K562 (cell line): ENCODE measurements at regions not wholly inside any gene's neighbourhood (a gene's known extent, or its start where the extent isn't known, plus 50 kb on each side); places are given as distances from the start of the nearest gene placed in this dataset.
A peak's percentile ranks its signal among the peaks of the same experiment; 100 is the strongest.

Experiments
- ATAC-seq: fragments of 200-7000 bp; cut with Tn5 transposase; 3 replicates; pipeline ENCODE4 v1.9.1; 2020; ENCODE audit warnings: moderate library complexity
- BruUV-seq: library from RNA; stranded (reverse); fragments of 400-500 nt; replicated peaks from 2 replicates; lab custom pipeline; 2021; lab: Mats Ljungman, UMichigan
- CTCF ChIA-PET: fragments of 300-600 bp; formaldehyde crosslinking; extraction: SDS; loops from one replicate; lab custom pipeline; 2021; ENCODE audit warnings: low intra/inter-chr PET ratio; lab: Yijun Ruan, JAX
- POLR2A ChIA-PET: fragments of 300-600, 350-650 bp; sonication (Branson Sonifier 250); formaldehyde crosslinking; extraction: SDS; loops from one replicate; lab custom pipeline; 2021; ENCODE audit warnings: antibody characterized with exemption, inconsistent platforms; lab: Yijun Ruan, JAX
- DNase-seq, 4 experiments: peaks; one replicate each; pipeline versions ENCODE4 v3.0.0 to v3.0.0-alpha.2; 2011 to 2018; ENCODE audit warnings: low spot score in 3 of 4, mixed read lengths in 3 of 4; ENCODE audit errors: extremely low read depth in 1 of 4
- FAIRE-seq: peaks from 2 replicates; lab custom pipeline; 2011; peaks lifted over from hg19 to GRCh38; lab: Jason Lieb, UNC
- H2AFZ ChIP-seq: 2 replicates; pipeline ENCODE4 v1.6.0; 2011; ENCODE audit warnings: low read depth, low read length, control low read depth, inconsistent platforms
- H3K27ac ChIP-seq: fragments of 200-600 bp; 3 replicates; pipeline ENCODE4 v1.8.0; 2011; ENCODE audit warnings: low read depth, mild to moderate bottlenecking, control low read depth, inconsistent platforms, low read length, moderate library complexity, mixed read lengths; ENCODE audit errors: extremely low read depth
- H3K27me3 ChIP-seq, 2 experiments: fragments of 300-600 bp in 1 of 2; 2 replicates in 1 of 2; 3 replicates in 1 of 2; pipeline versions ENCODE4 v1.6.0 to v1.8.0; 2011; ENCODE audit warnings: inconsistent platforms in 2 of 2, low read length in 2 of 2, mild to moderate bottlenecking in 1 of 2, mixed read lengths in 1 of 2, moderate library complexity in 1 of 2; ENCODE audit not compliant: control insufficient read depth in 2 of 2, insufficient read depth in 2 of 2
- H3K36me3 ChIP-seq: fragments of 300-600 bp; 3 replicates; pipeline ENCODE4 v1.8.0; 2011; ENCODE audit warnings: mild to moderate bottlenecking, low read length, inconsistent platforms; ENCODE audit not compliant: control insufficient read depth, insufficient read depth
- H3K4me1 ChIP-seq, 2 experiments: fragments of 200-600 bp in 1 of 2; replicated peaks in 1 of 2; 2 replicates in 1 of 2; 3 replicates in 1 of 2; pipeline versions ENCODE4 v1.5.1 to v1.8.0; 2011; ENCODE audit warnings: inconsistent platforms in 2 of 2, low read length in 2 of 2, mild to moderate bottlenecking in 1 of 2, mixed read lengths in 1 of 2, moderate library complexity in 1 of 2; ENCODE audit not compliant: control insufficient read depth in 2 of 2, insufficient read depth in 2 of 2
- H3K4me2 ChIP-seq: 2 replicates; pipeline ENCODE4 v1.6.1; 2011; ENCODE audit warnings: low read length, control low read depth, inconsistent platforms, mixed read lengths; ENCODE audit not compliant: insufficient read depth
- H3K4me3 ChIP-seq: fragments of 200-600 bp; sonication (generic), shearing (Covaris generic); 2 replicates; pipeline ENCODE4 v1.5.1; 2016; ENCODE audit warnings: control low read depth, inconsistent platforms
- H3K79me2 ChIP-seq: fragments of 200-600 bp; 3 replicates; pipeline ENCODE4 v1.8.0; 2011; ENCODE audit warnings: low read length, inconsistent platforms; ENCODE audit not compliant: control insufficient read depth, insufficient read depth
- H3K9ac ChIP-seq, 2 experiments: 2 replicates each; pipeline versions ENCODE4 v1.6.0 to v1.6.1; 2011; ENCODE audit warnings: low read depth in 2 of 2, low read length in 2 of 2, control low read depth in 1 of 2, inconsistent platforms in 1 of 2, mild to moderate bottlenecking in 1 of 2, mixed read lengths in 1 of 2; ENCODE audit not compliant: insufficient read depth in 1 of 2
- H3K9me1 ChIP-seq: one replicate; pipeline ENCODE4 v1.6.0; 2011; ENCODE audit warnings: inconsistent platforms, mild to moderate bottlenecking, low read length, moderate library complexity; ENCODE audit not compliant: control insufficient read depth, insufficient read depth
- H3K9me3 ChIP-seq: replicated peaks from 2 replicates; pipeline ENCODE4 v1.5.1; 2011; ENCODE audit warnings: low read depth, low read length, inconsistent platforms; ENCODE audit not compliant: control insufficient read depth, insufficient read depth
- H4K20me1 ChIP-seq: replicated peaks from 2 replicates; pipeline ENCODE4 v1.6.1; 2011; ENCODE audit warnings: low read length, inconsistent platforms, mixed read lengths; ENCODE audit not compliant: control insufficient read depth, insufficient read depth
- CBFA2T3 ChIP-seq: fragments of 450-650 bp; IDR thresholded peaks from 2 replicates; pipeline ENCODE4 v1.6.1; 2017
- ESRRB ChIP-seq: fragments of 250-450 bp; sonication (Bioruptor Pico); IDR thresholded peaks from 2 replicates; pipeline ENCODE4 v1.5.0; 2020; ENCODE audit warnings: mild to moderate bottlenecking, moderate library complexity, borderline replicate concordance
- HDAC8 ChIP-seq: fragments of 450-650 bp; IDR thresholded peaks from 2 replicates; pipeline ENCODE4 v1.6.1; 2016; ENCODE audit warnings: mild to moderate bottlenecking, missing genetic modification characterization, moderate library complexity, missing compliant biosample characterization
- RBBP5 ChIP-seq: fragments of 200-600 bp; sonication (generic); IDR thresholded peaks from 2 replicates; pipeline ENCODE4 v1.6.1; 2012; ENCODE audit warnings: borderline replicate concordance, mild to moderate bottlenecking, low read length, control low read depth, inconsistent platforms; ENCODE audit not compliant: insufficient read depth, poor library complexity, severe bottlenecking
- SIN3A ChIP-seq, 2 experiments: fragments of 150-350 bp in 1 of 2; IDR thresholded peaks; 2 replicates each; pipeline ENCODE4 v1.6.1; 2011 to 2016; ENCODE audit warnings: borderline replicate concordance in 2 of 2, low read depth in 2 of 2, low read length in 2 of 2, mild to moderate bottlenecking in 2 of 2, moderate library complexity in 2 of 2; ENCODE audit not compliant: control insufficient read depth in 1 of 2
- ZNF3 ChIP-seq: fragments of 250-450 bp; sonication (Bioruptor Pico); IDR thresholded peaks from 2 replicates; pipeline ENCODE4 v1.5.0; 2021; ENCODE audit warnings: mild to moderate bottlenecking, moderate library complexity
- ZNF77 ChIP-seq: fragments of 250-450 bp; sonication (Bioruptor Pico); IDR thresholded peaks from 2 replicates; pipeline ENCODE4 v1.5.0; 2020
- WGBS: fragments of 100-300 bp; shearing (Covaris generic); methylation state at CpG from one replicate; pipeline ENCODE4 v1.1.6; 2016; ENCODE audit warnings: low coverage, mixed read lengths; ENCODE audit not compliant: insufficient coverage; ENCODE audit errors: missing lambda C conversion rate; 5-methylcytosine and 5-hydroxymethylcytosine counted together
- in situ Hi-C: fragments of 300-500 bp; cut with MboI; formaldehyde crosslinking; loops from 4 replicates; pipeline ENCODE4 v1.15.0; 2018; ENCODE audit warnings: inconsistent platforms, mixed read lengths
- intact Hi-C: fragments of 100-400 bp; cut with micrococcal nuclease; formaldehyde crosslinking; loops from 2 replicates; pipeline ENCODE4 v1.14.2; 2022
- TF ChIP-seq, protein P1 (sequence below): fragments of 450-650 bp; formaldehyde crosslinking; IDR thresholded peaks from 2 replicates; pipeline ENCODE4 v1.4.0; 2020; ENCODE audit warnings: mild to moderate bottlenecking, moderate library complexity
- TF ChIP-seq, protein P2 (sequence below): sonication (generic); formaldehyde crosslinking; IDR thresholded peaks from 2 replicates; pipeline ENCODE4 v1.8.0; 2022; ENCODE audit warnings: mild to moderate bottlenecking, missing genetic modification reagents, borderline replicate concordance
- TF ChIP-seq, protein P3 (sequence below), 2 experiments: fragments of 450-650 bp; conservative IDR thresholded peaks; 2 replicates each; pipeline ENCODE4 v1.6.1; 2017; ENCODE audit warnings: mild to moderate bottlenecking in 2 of 2, moderate library complexity in 2 of 2

DNA sequence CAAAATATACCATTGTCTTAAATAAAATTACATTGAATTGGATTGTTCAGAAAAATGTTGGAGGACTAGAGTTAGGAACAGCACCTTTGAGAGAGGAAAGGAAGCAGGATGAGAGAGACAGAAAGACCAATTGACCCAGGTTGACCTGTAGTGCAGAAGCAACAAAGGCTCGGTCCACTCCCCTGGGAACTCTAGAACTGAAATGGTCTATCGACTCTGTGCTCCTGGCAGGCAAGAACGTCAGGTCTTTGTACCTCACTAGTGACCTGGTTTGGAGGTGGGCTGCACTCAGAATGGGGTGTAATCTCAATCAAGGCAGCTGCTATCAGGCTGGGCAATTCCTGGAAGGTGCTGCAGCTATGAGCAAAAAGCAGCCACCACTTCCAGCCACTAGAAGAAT, 110.8 kb downstream of the FAM174A start:
- in situ Hi-C loops: no loop called here
- TF ChIP-seq, protein P1, sequence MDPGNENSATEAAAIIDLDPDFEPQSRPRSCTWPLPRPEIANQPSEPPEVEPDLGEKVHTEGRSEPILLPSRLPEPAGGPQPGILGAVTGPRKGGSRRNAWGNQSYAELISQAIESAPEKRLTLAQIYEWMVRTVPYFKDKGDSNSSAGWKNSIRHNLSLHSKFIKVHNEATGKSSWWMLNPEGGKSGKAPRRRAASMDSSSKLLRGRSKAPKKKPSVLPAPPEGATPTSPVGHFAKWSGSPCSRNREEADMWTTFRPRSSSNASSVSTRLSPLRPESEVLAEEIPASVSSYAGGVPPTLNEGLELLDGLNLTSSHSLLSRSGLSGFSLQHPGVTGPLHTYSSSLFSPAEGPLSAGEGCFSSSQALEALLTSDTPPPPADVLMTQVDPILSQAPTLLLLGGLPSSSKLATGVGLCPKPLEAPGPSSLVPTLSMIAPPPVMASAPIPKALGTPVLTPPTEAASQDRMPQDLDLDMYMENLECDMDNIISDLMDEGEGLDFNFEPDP (CRISPR knock-in tag): no peak
- TF ChIP-seq CBFA2T3 (0 out of 2 replicates have a peak, but pooled peaks have one; percentile 8), SIN3A (IDR thresholded peaks at IDR 0.05; ENCODE audit: borderline replicate concordance in 2 of 2, control insufficient read depth in 1 of 2, low read depth in 2 of 2, low read length in 2 of 2) (no peak), ESRRB (CRISPR knock-in tag) (no peak), HDAC8 (tag) (no peak), RBBP5 (peak; percentile 25), ZNF3 (no peak), ZNF77 (CRISPR knock-in tag) (no peak)
- TF ChIP-seq, protein P2, sequence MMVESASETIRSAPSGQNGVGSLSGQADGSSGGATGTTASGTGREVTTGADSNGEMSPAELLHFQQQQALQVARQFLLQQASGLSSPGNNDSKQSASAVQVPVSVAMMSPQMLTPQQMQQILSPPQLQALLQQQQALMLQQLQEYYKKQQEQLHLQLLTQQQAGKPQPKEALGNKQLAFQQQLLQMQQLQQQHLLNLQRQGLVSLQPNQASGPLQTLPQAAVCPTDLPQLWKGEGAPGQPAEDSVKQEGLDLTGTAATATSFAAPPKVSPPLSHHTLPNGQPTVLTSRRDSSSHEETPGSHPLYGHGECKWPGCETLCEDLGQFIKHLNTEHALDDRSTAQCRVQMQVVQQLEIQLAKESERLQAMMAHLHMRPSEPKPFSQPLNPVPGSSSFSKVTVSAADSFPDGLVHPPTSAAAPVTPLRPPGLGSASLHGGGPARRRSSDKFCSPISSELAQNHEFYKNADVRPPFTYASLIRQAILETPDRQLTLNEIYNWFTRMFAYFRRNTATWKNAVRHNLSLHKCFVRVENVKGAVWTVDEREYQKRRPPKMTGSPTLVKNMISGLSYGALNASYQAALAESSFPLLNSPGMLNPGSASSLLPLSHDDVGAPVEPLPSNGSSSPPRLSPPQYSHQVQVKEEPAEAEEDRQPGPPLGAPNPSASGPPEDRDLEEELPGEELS (CRISPR knock-in tag): no peak
- TF ChIP-seq, protein P3, sequence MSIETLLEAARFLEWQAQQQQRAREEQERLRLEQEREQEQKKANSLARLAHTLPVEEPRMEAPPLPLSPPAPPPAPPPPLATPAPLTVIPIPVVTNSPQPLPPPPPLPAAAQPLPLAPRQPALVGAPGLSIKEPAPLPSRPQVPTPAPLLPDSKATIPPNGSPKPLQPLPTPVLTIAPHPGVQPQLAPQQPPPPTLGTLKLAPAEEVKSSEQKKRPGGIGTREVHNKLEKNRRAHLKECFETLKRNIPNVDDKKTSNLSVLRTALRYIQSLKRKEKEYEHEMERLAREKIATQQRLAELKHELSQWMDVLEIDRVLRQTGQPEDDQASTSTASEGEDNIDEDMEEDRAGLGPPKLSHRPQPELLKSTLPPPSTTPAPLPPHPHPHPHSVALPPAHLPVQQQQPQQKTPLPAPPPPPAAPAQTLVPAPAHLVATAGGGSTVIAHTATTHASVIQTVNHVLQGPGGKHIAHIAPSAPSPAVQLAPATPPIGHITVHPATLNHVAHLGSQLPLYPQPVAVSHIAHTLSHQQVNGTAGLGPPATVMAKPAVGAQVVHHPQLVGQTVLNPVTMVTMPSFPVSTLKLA (conservative IDR thresholded peaks at IDR 0.05): no peak
- BruUV-seq: no TSS peak

More for the DNA sequence above, 110.8 kb downstream of the FAM174A start:
- H2AFZ ChIP-seq: peak overlapping the region; percentile 72
- H3K79me2 ChIP-seq: no peaks in the 10 kb centered on the region
- peak overlapping the region; percentile 19 to 36; a peak in 2 of 4 replicates for H3K9ac ChIP-seq
- intact Hi-C loops: no loop called here
- H3K9me3 ChIP-seq: no peaks in the 10 kb centered on the region; the same call in 1 of the 2 replicates
- H3K4me1 ChIP-seq: peaks cover 0 to 12% of the 10 kb centered on the region in 2 experiments; a peak in 3 of 5 replicates
- no peaks in the 10 kb centered on the region for H4K20me1 ChIP-seq
- no peaks in the 10 kb centered on the region for H3K36me3 ChIP-seq
- WGBS: 4% methylated on average over 3 of the region's 3 CpGs
- CTCF ChIA-PET: no interaction called here
- no peaks in the 10 kb centered on the region for H3K27me3 ChIP-seq
- H3K27ac ChIP-seq: peak overlapping the region; percentile 54; the same call in 2 of the 3 replicates
- ATAC-seq (peak; percentile 47), FAIRE-seq (no peak), DNase-seq (peak in 2 of 4 experiments; percentile 18 to 44)
- peak overlapping the region; percentile 62 for H3K4me2 ChIP-seq
- H3K9me1 ChIP-seq: no peaks in the 10 kb centered on the region
- POLR2A ChIA-PET: interaction anchor here (1.1 kb wide), 1 partner anchor 13 kb away, joined by 3 read pairs; no protein-coding TSS in a partner anchor
- no peak overlapping the region for H3K4me3 ChIP-seq
